GM19023 (cell line): ENCODE measurements at regions not wholly inside any gene's neighbourhood (a gene's known extent, or its start where the extent isn't known, plus 50 kb on each side); places are given as distances from the start of the nearest gene placed in this dataset.
"Not testable (repeated sequence)": the region's sequence is repeated elsewhere in the genome, so short reads cannot be mapped to it uniquely, and the experiment has no call there.

Experiments used
- ATAC-seq: cut with Tn5 transposase; IDR thresholded peaks from one replicate; pipeline ENCODE4 v1.9.1; 2021; ENCODE audit warnings: mild to moderate bottlenecking, moderate library complexity; ENCODE audit not compliant: unreplicated experiment

DNA sequence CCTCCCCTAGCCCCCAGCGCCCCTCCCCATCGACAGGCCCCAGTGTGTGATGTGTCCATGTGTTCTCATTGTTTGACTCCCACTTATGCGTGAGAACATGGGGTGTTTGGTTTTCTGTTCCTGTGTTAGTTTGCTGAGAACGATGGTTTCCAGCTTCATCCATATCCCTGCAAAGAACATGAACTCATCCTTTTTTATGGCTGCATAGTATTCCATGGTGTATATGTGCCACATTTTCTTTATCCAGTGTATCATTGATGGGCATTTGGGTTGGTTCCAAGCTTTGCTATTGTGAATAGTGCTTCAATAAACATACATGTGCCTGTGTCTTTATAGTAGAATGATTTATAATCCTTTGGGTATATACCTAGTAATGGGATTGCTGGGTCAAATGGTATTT is 107.6 kb upstream of the ADGRG2 start:
- ATAC-seq, result not testable (repeated sequence)

DNA sequence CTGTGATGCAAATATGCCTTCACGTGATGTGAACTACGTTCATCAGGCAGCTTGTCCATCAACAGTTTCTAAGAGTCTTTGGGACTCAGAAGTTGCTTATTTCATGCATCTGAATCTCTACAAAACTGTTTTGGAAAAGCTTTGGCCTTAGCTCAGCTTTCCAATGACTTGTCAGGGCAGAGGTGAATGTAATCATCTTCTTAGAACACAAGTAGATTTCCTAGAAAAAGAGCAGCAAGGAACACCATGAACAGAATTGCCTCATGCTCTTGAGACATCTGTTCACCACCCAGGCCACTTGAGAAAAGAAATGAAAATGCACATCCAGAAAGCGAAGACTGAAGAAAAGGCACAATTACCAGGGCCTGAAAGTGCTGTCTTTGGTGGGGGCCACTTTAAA is 105.8 kb upstream of the PDHA1 start:
- no peak for ATAC-seq

DNA sequence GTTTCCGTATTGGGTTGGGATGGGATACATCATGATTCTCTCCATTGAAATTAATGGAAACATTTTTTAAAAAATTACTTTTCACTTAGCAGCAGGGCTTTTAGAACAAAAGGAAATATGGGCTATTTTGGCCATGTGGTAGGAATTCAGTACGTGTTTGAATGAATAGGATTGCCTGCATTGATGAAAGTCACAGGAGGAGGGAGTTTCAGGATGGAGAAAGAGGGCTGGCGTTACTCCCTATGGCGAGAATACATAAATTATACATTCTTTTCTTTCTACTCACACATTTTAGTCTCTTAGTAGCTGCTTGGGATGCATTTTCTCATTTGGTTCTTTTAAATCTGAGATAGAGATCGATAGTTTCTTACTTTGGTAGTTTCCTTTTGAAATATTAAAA is 100.3 kb upstream of the PDHA1 start:
- ATAC-seq, result no peak

DNA sequence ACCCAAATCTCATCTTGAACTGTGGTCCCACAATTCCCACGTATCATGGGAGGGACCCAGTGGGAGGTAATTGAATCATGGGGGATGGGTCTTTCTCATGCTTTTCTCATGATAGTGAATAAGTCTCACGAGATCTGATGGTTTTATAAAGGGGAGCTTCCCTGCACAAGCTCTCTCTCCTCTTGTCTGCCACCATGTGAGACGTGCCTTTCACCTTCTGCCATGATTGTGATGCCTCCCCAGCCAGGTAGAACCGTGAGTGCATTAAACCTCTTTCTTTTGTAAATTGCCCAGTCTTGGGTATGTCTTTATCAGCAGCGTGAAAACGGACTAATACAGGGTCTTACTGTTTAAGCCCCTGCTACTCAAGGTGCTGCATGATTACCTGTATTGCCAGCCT is 98.8 kb upstream of the PDHA1 start:
- not testable (repeated sequence) for ATAC-seq

DNA sequence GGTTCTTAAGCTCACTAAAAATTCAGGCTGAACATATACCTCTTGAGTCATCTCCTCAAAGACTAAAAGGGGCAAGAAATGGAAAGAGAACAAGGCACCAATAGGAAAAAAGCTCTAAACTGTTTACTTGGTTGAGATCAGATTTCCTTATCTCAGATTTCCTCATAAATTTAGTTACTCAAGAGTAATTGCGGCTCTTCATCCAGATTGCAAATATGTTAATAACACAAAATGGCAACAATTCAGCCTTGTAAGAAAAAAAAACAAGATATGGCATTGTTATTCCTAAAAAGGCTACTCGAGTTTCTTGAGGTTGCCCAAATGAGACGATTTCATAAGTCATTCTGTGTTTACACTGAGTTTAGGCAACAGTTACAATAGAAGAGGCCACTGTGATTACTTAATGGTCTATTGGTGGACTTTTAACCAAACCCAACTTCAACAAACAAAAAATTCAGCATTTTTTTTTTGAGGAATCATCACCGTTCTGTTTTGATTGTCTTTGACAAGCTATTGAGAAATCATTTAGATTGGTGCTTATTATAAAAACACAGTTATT is 97.9 kb upstream of the PDHA1 start:
- no peak for ATAC-seq

DNA sequence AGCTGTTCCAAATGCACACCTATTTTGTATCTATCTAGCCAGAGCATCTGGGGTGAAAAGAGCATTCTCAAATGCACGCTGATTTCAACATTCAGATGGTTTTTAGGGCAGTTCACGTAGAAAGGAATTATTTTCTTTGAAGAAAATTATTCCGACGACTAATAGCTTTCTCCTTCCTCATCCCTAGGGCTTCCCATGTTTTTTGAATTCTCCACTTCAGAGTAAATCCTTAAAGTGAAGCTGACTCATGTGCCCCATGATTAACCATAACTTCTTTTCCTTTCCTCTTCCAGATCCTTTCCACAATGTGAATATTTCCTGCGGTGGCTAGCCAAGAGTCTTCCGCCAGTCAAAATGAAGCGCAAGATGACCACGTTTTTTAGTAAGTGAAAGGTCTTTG is 86.7 kb upstream of the PDHA1 start:
- ATAC-seq, result no peak

DNA sequence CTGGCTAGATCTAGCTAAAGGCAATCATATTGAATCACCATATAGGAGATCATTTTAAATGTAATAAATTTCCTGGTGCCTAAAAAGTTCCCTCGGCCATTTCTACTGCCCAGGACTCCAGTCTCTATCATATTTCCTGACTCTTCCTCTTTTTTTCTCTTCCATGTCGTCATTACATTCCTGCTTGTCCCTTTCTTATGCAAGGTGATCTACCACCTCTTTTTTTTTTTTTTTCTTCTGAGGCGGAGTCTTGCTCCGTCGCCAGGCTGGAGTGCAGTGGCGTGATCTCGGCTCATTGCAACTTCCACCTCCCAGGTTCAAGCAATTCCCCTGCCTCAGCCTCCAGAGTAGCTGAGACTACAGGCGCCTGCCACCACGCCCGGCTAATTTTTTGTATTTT is 82.7 kb upstream of the PDHA1 start:
- not testable (repeated sequence) for ATAC-seq

DNA sequence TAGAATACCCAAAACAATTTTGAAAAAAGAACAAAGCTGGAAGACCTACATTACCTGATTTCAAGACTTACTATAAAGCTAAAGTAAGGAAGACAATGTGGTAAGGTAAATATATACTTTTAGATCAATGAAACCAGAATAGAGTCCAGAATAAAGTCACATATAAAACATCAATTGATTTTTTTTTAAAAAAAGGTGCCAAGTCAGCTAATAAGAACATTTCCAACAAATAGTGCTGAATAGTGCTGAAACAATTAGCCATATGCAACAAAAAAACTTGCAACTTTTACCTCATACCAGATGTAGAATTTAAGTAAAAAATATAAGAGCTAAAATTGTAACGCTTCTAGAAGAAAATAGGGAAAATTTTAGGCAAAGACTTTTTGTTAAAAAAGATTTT is 73.0 kb upstream of the PDHA1 start:
- no peak for ATAC-seq

DNA sequence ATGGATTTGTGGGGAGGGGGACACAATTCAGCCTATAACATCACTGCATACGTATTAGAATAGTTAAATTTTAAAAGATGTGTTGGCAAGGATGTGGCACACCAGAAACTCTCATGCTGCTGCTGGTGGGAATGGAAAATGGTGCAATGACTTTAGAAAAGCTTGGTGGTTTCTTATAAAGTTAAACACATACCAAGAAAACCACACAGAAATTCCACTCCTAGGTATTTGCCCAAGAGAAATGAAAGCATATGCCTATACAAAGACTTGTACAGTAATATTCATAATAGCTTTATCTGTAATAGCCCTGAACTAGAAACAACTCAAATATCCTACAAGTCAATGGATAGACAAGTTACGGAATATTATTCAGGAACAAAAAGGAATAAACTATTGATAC is 71.3 kb upstream of the PDHA1 start:
- no peak for ATAC-seq

DNA sequence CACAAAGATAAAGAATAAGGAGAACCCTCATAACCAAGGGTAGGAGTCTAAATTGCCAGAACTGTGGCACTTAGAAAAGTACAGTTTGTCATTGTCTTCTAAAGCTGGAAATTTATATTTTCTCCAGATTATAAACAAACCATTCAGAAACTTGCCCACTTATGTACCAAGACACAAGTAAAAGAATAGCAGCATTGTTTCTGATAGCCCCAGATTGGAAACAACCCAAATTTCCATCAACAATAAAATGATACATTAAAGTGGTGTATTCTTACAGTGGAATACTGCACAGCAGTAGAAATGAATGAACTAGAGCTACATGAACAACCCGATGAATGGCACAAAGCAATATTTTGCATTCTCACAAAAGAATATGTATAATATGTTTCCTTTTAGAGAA is 63.1 kb upstream of the PDHA1 start:
- no peak for ATAC-seq

DNA sequence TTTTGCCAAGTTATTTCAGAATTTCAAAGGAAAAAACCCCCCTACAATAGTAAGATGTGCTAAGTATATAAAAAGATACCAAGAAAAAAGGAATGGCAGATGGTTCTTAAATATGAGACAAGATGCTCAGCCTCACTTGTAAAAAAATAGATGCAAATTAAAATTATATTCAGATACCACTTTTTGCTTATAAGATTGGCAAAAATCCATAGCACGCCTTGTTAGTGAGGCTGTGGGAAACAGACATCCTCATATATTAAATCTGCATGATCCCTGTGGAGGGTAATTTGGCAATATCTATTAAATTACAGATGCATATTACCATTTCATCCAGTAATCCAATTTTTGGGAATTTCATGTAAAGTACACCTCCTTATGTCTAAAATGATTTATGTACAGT is 62.5 kb upstream of the PDHA1 start:
- ATAC-seq, result no peak

DNA sequence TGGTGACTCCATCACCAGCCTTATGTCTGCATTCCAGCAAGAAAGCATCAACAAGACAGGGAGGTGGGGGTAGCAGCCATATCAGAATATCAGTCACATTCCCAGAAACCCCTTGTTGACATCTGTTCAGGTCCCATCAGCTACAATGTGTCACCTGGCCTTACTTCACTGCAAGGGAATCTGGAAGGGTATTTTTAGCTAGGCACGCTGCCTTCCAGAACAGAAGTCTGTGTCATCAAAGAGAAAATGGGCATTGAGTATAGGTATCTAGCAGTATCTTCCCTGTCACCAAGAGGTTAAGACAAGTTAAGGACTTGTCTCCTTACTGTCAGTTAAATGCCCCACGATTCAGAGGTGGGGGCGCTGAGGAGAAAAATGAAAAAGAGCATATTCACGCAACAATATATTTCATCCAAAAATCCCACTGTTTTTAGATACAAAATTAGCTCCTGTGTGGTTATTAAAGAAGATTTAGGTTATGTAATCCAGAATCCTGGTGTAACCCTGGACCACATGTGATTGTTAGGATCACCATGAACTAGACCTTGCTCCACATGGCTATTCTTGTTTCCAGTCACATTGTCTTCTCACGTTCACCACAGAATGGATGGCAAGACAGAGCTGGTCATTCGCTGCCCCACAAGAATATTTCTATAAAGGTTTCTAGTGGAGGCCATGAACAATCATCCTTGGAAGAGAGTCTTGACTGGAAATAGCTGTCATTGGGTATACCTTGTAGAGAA is 60.0 kb upstream of the PDHA1 start:
- ATAC-seq, result no peak

DNA sequence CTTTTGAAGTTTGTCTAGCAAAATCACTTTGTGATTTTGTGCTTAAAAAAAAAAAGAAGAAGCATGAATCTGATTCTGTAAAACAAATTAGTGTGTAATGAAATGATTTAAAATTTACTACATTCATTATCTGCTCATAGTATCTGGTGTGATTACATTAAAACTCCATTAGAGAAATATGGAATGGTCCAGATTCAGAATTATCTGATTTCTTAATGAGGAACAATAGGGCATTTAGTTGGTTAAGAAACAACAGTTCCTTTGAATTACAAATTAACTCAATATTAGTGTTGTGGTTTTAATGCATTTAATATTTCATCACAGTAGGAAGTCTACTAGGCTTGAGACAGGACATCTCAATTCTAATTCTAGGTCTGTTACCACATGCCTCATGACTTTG is 57.9 kb upstream of the PDHA1 start:
- no peak for ATAC-seq

DNA sequence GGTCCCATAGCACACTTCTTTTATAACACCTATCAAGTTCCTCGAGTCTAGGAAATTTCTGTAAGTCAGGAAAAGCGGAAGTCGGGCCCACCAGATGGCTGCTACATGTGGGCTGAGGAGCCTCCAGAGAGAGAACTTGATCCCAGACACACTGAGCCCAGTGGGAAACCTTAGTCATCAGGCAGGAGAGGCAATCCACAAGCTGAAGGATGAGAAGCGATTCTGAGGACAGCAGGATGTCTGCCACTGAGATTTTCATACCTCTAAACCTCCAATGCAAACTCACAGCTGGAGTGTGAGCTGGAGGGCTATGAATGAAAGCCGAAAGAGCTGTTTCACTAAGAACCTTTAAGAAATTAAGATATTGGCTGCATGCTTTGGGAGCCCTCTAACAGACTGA is 52.6 kb upstream of the PDHA1 start:
- ATAC-seq, result no peak

DNA sequence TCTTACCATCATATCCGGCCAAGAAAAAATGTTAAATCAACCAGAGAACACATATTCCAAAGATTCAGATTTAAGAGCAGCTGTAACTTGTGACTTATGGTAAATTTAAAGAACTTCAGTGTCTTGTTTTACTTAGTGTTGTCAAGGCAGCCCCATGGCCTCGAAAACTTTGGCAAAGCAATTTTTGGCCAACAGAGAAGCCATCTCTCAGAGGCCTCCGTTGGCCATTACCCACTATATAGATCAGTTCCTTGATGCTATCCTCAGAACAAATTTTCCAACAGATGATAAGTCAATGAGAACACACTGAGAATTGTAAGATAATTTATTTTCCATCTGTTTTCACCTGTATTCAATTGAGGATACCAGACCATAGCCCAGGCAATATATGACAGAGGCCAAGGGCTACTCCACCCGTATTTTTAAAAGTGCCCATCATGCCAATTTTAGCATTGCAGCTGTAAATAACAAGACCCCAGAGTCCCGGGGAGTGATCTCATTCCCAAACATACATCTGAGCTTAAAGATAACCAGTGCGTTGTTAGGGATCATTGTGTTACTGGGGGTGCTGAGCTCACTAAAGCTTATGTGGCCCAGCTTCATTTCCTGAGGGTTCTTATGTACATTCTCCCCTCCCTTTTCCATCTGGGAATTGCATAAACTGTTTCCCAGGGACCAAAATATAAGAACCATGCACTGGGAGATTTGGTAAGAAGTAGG is 50.0 kb upstream of the PDHA1 start:
- ATAC-seq, result no peak
